ENCODE measurements at regions not wholly inside any gene's neighbourhood (a gene's known extent, or its start where the extent isn't known, plus 50 kb on each side); places are given as distances from the start of the nearest gene placed in this dataset.

- Mint-ChIP-seq H3K27ac (no peak overlapping the region), H3K4me1 (ENCODE audit: low read depth) (no peaks in the 10 kb centered on the region), H3K4me3 (no peak overlapping the region), H3K9me3 (no peaks in the 10 kb centered on the region), H3K27me3 (ENCODE audit: low read depth) (no peaks in the 10 kb centered on the region), H3K36me3 (ENCODE audit: low read depth) (no peaks in the 10 kb centered on the region)
- DNase-seq (ENCODE audit: low spot score), result no peak
Measured at GRCh38 chr7:125563557-125563956, 633.9 kb upstream of the POT1 start.

- no peaks in the 10 kb centered on the region for H3K27me3 Mint-ChIP-seq (ENCODE audit: low read depth)
- H3K9me3 Mint-ChIP-seq, result peaks cover 4% of the 10 kb centered on the region
- no peaks in the 10 kb centered on the region for H3K36me3 Mint-ChIP-seq (ENCODE audit: low read depth)
- no peak for DNase-seq (ENCODE audit: low spot score)
- peak overlapping the region; percentile 29 for H3K4me3 Mint-ChIP-seq
- no peaks in the 10 kb centered on the region for H3K4me1 Mint-ChIP-seq (ENCODE audit: low read depth)
- H3K27ac Mint-ChIP-seq, result no peak overlapping the region
Measured at GRCh38 chr7:125561006-125561405, 631.4 kb upstream of the POT1 start.

GRCh38 chr7:125559921-125560320 is 630.3 kb upstream of the POT1 start:
- no peak overlapping the region for H3K27ac Mint-ChIP-seq
- no peaks in the 10 kb centered on the region for H3K27me3 Mint-ChIP-seq (ENCODE audit: low read depth)
- no peak for DNase-seq (ENCODE audit: low spot score)
- no peak overlapping the region for H3K4me3 Mint-ChIP-seq
- H3K36me3 Mint-ChIP-seq (ENCODE audit: low read depth), result no peaks in the 10 kb centered on the region
- H3K4me1 Mint-ChIP-seq (ENCODE audit: low read depth), result no peaks in the 10 kb centered on the region
- H3K9me3 Mint-ChIP-seq, result peaks cover 4% of the 10 kb centered on the region

DNA sequence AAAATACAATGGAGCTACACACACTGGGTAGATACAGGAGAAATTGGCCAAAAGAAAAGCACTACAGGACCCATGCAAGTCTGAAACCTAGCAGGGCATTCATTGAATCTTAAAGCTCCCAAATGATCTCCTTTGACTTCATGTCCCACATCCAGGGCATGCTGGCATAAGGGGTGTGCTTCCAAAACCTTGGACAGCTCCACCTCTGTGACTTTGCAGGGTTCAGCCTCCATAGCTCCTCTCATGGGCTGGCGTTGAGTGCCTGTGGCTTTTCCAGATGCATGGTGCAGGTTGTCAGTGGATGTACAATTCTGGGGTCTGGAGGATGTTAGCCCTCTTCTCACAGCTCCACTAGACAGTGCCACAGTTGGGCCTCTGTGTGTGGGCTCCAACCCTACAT is 626.3 kb upstream of the POT1 start:
- DNase-seq (ENCODE audit: low spot score), result no peak
- no peaks in the 10 kb centered on the region for H3K36me3 Mint-ChIP-seq (ENCODE audit: low read depth)
- H3K27me3 Mint-ChIP-seq (ENCODE audit: low read depth), result no peaks in the 10 kb centered on the region
- H3K9me3 Mint-ChIP-seq, result peaks cover 11% of the 10 kb centered on the region
- H3K4me1 Mint-ChIP-seq (ENCODE audit: low read depth), result no peaks in the 10 kb centered on the region
- H3K27ac Mint-ChIP-seq, result no peak overlapping the region
- no peak overlapping the region for H3K4me3 Mint-ChIP-seq

DNA sequence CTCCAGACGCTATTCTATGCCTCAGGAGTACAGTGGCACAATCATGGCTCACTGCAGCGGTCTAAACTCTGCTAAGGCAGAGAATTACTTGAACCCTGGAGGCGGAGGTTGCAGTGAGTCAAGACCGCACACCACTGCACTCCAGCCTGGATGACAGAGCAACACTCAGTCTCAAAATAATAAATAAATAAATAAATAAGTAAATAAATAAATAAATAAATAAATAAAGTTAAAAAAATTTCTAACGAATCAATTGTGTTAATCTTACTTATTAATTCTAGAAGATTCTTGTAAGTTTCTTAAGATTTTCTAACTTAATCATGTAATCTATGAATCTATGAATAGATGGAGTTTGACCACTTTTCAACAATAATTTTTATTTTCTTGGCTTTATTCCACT is 621.4 kb upstream of the POT1 start:
- H3K27ac Mint-ChIP-seq, result no peak overlapping the region
- H3K4me3 Mint-ChIP-seq, result no peak overlapping the region
- H3K36me3 Mint-ChIP-seq (ENCODE audit: low read depth), result no peaks in the 10 kb centered on the region
- DNase-seq (ENCODE audit: low spot score), result no peak
- H3K9me3 Mint-ChIP-seq, result peaks cover 13% of the 10 kb centered on the region
- no peaks in the 10 kb centered on the region for H3K4me1 Mint-ChIP-seq (ENCODE audit: low read depth)
- H3K27me3 Mint-ChIP-seq (ENCODE audit: low read depth), result no peaks in the 10 kb centered on the region

- DNase-seq (ENCODE audit: low spot score), result no peak
- Mint-ChIP-seq H3K27ac (no peak overlapping the region), H3K4me3 (no peak overlapping the region), H3K4me1 (ENCODE audit: low read depth) (no peaks in the 10 kb centered on the region), H3K9me3 (peaks cover 16% of the 10 kb centered on the region), H3K36me3 (ENCODE audit: low read depth) (no peaks in the 10 kb centered on the region), H3K27me3 (ENCODE audit: low read depth) (no peaks in the 10 kb centered on the region)
Measured at GRCh38 chr7:125547505-125547904, 617.9 kb upstream of the POT1 start.

DNA sequence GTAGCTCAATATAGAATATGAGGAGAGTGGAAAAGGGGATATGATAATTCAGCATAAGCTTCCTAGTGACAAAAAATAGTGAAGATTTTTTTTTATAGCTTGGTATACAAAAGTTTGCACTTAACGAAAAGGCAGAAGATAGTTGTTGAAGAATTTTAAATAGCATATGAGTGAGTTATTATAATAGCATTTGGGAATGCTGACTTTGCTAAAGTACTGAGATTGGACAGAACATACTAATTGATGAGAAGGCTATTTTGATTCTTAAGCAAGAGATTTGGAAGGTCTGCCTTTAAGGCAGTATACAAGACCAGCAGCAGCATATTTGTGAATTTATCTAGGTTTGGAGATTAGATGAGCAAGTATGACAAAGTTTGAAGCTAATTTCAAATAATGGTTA is 600.9 kb upstream of the POT1 start:
- Mint-ChIP-seq H3K27ac (no peak overlapping the region), H3K4me1 (ENCODE audit: low read depth) (no peaks in the 10 kb centered on the region), H3K4me3 (no peak overlapping the region), H3K36me3 (ENCODE audit: low read depth) (no peaks in the 10 kb centered on the region), H3K27me3 (ENCODE audit: low read depth) (no peaks in the 10 kb centered on the region), H3K9me3 (peaks cover 10% of the 10 kb centered on the region)
- no peak for DNase-seq (ENCODE audit: low spot score)

DNA sequence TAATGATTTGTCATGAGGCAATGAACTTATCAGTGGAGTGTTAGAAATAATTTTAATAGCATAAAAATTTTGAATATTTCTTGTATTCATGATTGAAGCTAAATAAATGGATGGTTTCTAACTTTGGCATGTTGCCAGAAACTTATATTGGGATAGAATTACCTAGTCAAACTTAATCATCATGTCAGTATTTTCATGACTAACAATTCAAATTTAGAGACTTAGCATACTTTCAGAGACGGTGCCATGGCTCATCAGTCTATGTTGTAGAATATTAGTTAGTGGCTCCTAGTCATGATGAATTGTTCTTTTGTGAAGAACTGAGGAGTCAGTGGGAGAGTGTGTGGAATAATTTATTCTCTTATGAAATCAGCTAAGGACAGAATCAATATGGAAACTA is 599.6 kb upstream of the POT1 start:
- no peaks in the 10 kb centered on the region for H3K36me3 Mint-ChIP-seq (ENCODE audit: low read depth)
- H3K27me3 Mint-ChIP-seq (ENCODE audit: low read depth), result no peaks in the 10 kb centered on the region
- DNase-seq (ENCODE audit: low spot score), result no peak
- H3K9me3 Mint-ChIP-seq, result peaks cover 7% of the 10 kb centered on the region
- no peak overlapping the region for H3K4me3 Mint-ChIP-seq
- H3K4me1 Mint-ChIP-seq (ENCODE audit: low read depth), result no peaks in the 10 kb centered on the region
- H3K27ac Mint-ChIP-seq, result no peak overlapping the region

- H3K27ac Mint-ChIP-seq, result no peak overlapping the region
- DNase-seq (ENCODE audit: low spot score), result no peak
- no peaks in the 10 kb centered on the region for H3K36me3 Mint-ChIP-seq (ENCODE audit: low read depth)
- no peak overlapping the region for H3K4me3 Mint-ChIP-seq
- peaks cover 9% of the 10 kb centered on the region for H3K9me3 Mint-ChIP-seq
- H3K4me1 Mint-ChIP-seq (ENCODE audit: low read depth), result no peaks in the 10 kb centered on the region
- no peaks in the 10 kb centered on the region for H3K27me3 Mint-ChIP-seq (ENCODE audit: low read depth)
Measured at GRCh38 chr7:125526958-125527357, 597.3 kb upstream of the POT1 start.

DNA sequence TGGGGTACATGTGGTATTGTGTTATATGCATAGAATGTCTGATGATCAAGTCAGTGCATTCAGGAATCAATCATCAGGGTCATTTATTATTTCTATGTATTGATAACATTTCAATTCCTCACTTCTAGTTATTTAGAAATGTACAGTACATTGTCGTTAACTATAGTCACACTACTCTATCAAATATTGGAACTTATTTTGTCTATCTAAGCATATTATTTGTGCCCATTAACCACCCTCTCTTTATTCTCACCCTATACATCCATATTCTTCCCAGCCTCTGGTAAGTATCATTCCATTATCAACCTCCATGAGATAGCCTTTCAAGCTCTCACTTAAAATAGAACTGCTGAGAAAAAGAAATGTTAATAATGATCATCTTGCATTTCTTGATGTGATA is 596.5 kb upstream of the POT1 start:
- H3K4me1 Mint-ChIP-seq (ENCODE audit: low read depth), result no peaks in the 10 kb centered on the region
- H3K27me3 Mint-ChIP-seq (ENCODE audit: low read depth), result no peaks in the 10 kb centered on the region
- no peak for DNase-seq (ENCODE audit: low spot score)
- H3K4me3 Mint-ChIP-seq, result no peak overlapping the region
- no peak overlapping the region for H3K27ac Mint-ChIP-seq
- no peaks in the 10 kb centered on the region for H3K36me3 Mint-ChIP-seq (ENCODE audit: low read depth)
- peaks cover 7% of the 10 kb centered on the region for H3K9me3 Mint-ChIP-seq

DNA sequence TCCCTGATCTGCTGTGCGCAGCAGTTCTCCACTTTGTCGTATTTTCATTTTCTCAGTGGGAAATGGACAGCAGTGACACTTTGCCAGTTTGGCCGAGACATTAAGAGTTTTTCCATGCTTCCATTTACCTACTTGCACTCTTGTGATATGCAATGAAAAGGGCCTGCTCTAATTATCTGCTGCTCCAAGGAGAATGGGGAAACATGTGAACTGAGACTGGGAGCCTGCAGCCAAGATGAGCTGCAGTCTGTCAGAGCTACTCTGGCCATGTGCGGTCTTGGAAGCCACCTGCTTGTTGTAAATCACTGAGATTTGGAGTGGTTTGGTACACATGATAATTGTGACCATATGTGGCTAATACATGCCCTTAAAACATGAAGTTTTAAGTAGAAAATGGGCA is 586.6 kb upstream of the POT1 start:
- no peaks in the 10 kb centered on the region for H3K36me3 Mint-ChIP-seq (ENCODE audit: low read depth)
- H3K27ac Mint-ChIP-seq, result no peak overlapping the region
- no peak for DNase-seq (ENCODE audit: low spot score)
- H3K27me3 Mint-ChIP-seq (ENCODE audit: low read depth), result no peaks in the 10 kb centered on the region
- H3K9me3 Mint-ChIP-seq, result peaks cover 7% of the 10 kb centered on the region
- no peaks in the 10 kb centered on the region for H3K4me1 Mint-ChIP-seq (ENCODE audit: low read depth)
- H3K4me3 Mint-ChIP-seq, result no peak overlapping the region

GRCh38 chr7:125512373-125512772 is 582.7 kb upstream of the POT1 start:
- DNase-seq (ENCODE audit: low spot score), result no peak
- no peaks in the 10 kb centered on the region for H3K27me3 Mint-ChIP-seq (ENCODE audit: low read depth)
- peaks cover 7% of the 10 kb centered on the region for H3K9me3 Mint-ChIP-seq
- no peaks in the 10 kb centered on the region for H3K4me1 Mint-ChIP-seq (ENCODE audit: low read depth)
- no peaks in the 10 kb centered on the region for H3K36me3 Mint-ChIP-seq (ENCODE audit: low read depth)
- no peak overlapping the region for H3K4me3 Mint-ChIP-seq
- H3K27ac Mint-ChIP-seq, result no peak overlapping the region

- Mint-ChIP-seq H3K27ac (no peak overlapping the region), H3K9me3 (peaks cover 7% of the 10 kb centered on the region), H3K27me3 (ENCODE audit: low read depth) (no peaks in the 10 kb centered on the region), H3K4me1 (ENCODE audit: low read depth) (no peaks in the 10 kb centered on the region), H3K36me3 (ENCODE audit: low read depth) (no peaks in the 10 kb centered on the region), H3K4me3 (no peak overlapping the region)
- DNase-seq (ENCODE audit: low spot score), result no peak
Measured at GRCh38 chr7:125511310-125511709, 581.7 kb upstream of the POT1 start.

DNA sequence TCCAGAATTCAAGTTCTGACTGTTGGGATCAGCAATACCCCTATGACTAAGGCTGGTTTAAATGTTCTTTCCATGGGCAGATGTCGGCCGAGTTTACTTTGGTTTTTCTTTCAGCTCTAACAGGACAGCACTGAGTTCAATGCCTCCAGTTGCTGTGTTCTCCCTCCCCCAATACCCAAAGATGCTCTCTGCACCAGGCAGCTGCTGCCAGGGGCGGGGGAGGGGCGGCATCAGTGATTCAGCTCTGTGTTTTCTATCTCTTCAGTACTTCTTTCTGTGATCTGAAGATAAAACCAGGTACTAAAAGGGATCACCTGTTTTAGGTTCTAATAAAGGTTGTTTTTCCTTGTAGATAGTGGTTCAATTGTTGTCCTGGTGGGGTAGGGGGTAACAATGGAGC is 576.7 kb upstream of the POT1 start:
- no peaks in the 10 kb centered on the region for H3K27me3 Mint-ChIP-seq (ENCODE audit: low read depth)
- H3K4me3 Mint-ChIP-seq, result no peak overlapping the region
- H3K4me1 Mint-ChIP-seq (ENCODE audit: low read depth), result no peaks in the 10 kb centered on the region
- peaks cover 25% of the 10 kb centered on the region for H3K9me3 Mint-ChIP-seq
- H3K36me3 Mint-ChIP-seq (ENCODE audit: low read depth), result no peaks in the 10 kb centered on the region
- H3K27ac Mint-ChIP-seq, result no peak overlapping the region
- DNase-seq (ENCODE audit: low spot score), result no peak

GRCh38 chr7:125504848-125505247 is 575.2 kb upstream of the POT1 start:
- H3K4me3 Mint-ChIP-seq, result no peak overlapping the region
- H3K4me1 Mint-ChIP-seq (ENCODE audit: low read depth), result no peaks in the 10 kb centered on the region
- no peak for DNase-seq (ENCODE audit: low spot score)
- no peaks in the 10 kb centered on the region for H3K27me3 Mint-ChIP-seq (ENCODE audit: low read depth)
- H3K27ac Mint-ChIP-seq, result no peak overlapping the region
- peaks cover 28% of the 10 kb centered on the region for H3K9me3 Mint-ChIP-seq
- H3K36me3 Mint-ChIP-seq (ENCODE audit: low read depth), result no peaks in the 10 kb centered on the region

Data from T-helper 2 cell treated with Interferon-gamma antibody and Interleukin-4, amounts not matched to agents 5 μg/mL and 100 μg/mL, for 36 hours (primary cell).